Hepatocyte (in vitro differentiated cells): ENCODE measurements at regions not wholly inside any gene's neighbourhood (a gene's known extent, or its start where the extent isn't known, plus 50 kb on each side); places are given as distances from the start of the nearest gene placed in this dataset.

Experiments
- DNase-seq: peaks from one replicate; pipeline ENCODE4 v3.0.0-alpha.2; 2016; ENCODE audit warnings: low spot score
- H2AFZ ChIP-seq: fragments of 200-600 bp; sonication (generic); 2 replicates; pipeline ENCODE4 v1.6.0; 2016; ENCODE audit warnings: antibody characterized with exemption, mild to moderate bottlenecking
- H3K27ac ChIP-seq: fragments of 200-600 bp; sonication (generic); 2 replicates; pipeline ENCODE4 v1.5.1; 2016; ENCODE audit warnings: mild to moderate bottlenecking
- H3K27me3 ChIP-seq: fragments of 200-600 bp; sonication (generic); 2 replicates; pipeline ENCODE4 v1.6.1; 2016
- H3K36me3 ChIP-seq: fragments of 200-600 bp; sonication (generic); replicated peaks from 2 replicates; pipeline ENCODE4 v1.5.1; 2016; ENCODE audit warnings: low read depth; ENCODE audit not compliant: insufficient read depth
- H3K4me1 ChIP-seq: fragments of 200-600 bp; sonication (generic); 2 replicates; pipeline ENCODE4 v1.5.1; 2016; ENCODE audit warnings: mild to moderate bottlenecking, moderate library complexity; ENCODE audit not compliant: insufficient read depth
- H3K4me2 ChIP-seq: fragments of 200-600 bp; sonication (generic); 2 replicates; pipeline ENCODE4 v1.6.0; 2016
- H3K4me3 ChIP-seq: fragments of 200-600 bp; sonication (generic); 2 replicates; pipeline ENCODE4 v1.5.1; 2016; ENCODE audit warnings: mild to moderate bottlenecking
- H3K79me2 ChIP-seq: fragments of 200-600 bp; sonication (generic); 2 replicates; pipeline ENCODE4 v1.6.0; 2017; ENCODE audit warnings: mild to moderate bottlenecking
- H3K9me2 ChIP-seq: fragments of 200-600 bp; sonication (generic); replicated peaks from 2 replicates; pipeline ENCODE4 v1.6.0; 2017; ENCODE audit warnings: mild to moderate bottlenecking; ENCODE audit not compliant: insufficient read depth
- H3K9me3 ChIP-seq: fragments of 200-600 bp; sonication (generic); 2 replicates; pipeline ENCODE4 v1.5.1; 2016; ENCODE audit warnings: low read depth, mild to moderate bottlenecking
- H4K20me1 ChIP-seq: fragments of 200-600 bp; sonication (generic); 2 replicates; pipeline ENCODE4 v1.6.0; 2016; ENCODE audit warnings: mild to moderate bottlenecking; ENCODE audit not compliant: insufficient read depth, poor library complexity, severe bottlenecking
- EZH2 ChIP-seq: fragments of 200-600 bp; sonication (generic); IDR thresholded peaks from 2 replicates; pipeline ENCODE4 v1.6.1; 2016; ENCODE audit warnings: antibody characterized with exemption, mild to moderate bottlenecking, borderline replicate concordance
- EZH2phosphoT487 ChIP-seq: fragments of 200-600 bp; sonication (generic); IDR thresholded peaks from one replicate; pipeline ENCODE4 v1.6.1; 2018; ENCODE audit warnings: antibody characterized with exemption, mild to moderate bottlenecking, low read depth, moderate library complexity; ENCODE audit not compliant: unreplicated experiment, severe bottlenecking
- WGBS: methylation state at CpG from one replicate; pipeline ENCODE4 v1.1.6; 2016; ENCODE audit warnings: low lambda C conversion rate; ENCODE audit errors: missing lambda C conversion rate; 5-methylcytosine and 5-hydroxymethylcytosine counted together
- TF ChIP-seq, protein P1 (sequence below): fragments of 200-600 bp; sonication (generic); IDR thresholded peaks from 2 replicates; pipeline ENCODE4 v1.5.1; 2016; ENCODE audit warnings: antibody characterized with exemption, mild to moderate bottlenecking; ENCODE audit not compliant: poor library complexity

- TF ChIP-seq EZH2 (no peak), EZH2phosphoT487 (no peak)
- TF ChIP-seq, protein P1, sequence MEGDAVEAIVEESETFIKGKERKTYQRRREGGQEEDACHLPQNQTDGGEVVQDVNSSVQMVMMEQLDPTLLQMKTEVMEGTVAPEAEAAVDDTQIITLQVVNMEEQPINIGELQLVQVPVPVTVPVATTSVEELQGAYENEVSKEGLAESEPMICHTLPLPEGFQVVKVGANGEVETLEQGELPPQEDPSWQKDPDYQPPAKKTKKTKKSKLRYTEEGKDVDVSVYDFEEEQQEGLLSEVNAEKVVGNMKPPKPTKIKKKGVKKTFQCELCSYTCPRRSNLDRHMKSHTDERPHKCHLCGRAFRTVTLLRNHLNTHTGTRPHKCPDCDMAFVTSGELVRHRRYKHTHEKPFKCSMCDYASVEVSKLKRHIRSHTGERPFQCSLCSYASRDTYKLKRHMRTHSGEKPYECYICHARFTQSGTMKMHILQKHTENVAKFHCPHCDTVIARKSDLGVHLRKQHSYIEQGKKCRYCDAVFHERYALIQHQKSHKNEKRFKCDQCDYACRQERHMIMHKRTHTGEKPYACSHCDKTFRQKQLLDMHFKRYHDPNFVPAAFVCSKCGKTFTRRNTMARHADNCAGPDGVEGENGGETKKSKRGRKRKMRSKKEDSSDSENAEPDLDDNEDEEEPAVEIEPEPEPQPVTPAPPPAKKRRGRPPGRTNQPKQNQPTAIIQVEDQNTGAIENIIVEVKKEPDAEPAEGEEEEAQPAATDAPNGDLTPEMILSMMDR, result no peak
- Histone ChIP-seq H3K4me2 (no peak overlapping the region), H3K4me3 (no peak overlapping the region), H2AFZ (no peak overlapping the region), H3K27me3 (no peaks in the 10 kb centered on the region), H3K36me3 (no peaks in the 10 kb centered on the region), H3K27ac (no peak overlapping the region), H3K9me3 (no peaks in the 10 kb centered on the region), H3K79me2 (no peaks in the 10 kb centered on the region), H3K9me2 (no peaks in the 10 kb centered on the region), H4K20me1 (no peaks in the 10 kb centered on the region), H3K4me1 (no peaks in the 10 kb centered on the region)
- 75% methylated on average over 4 of the region's 4 CpGs for WGBS
- DNase-seq, result no peak
Observed at GRCh38 chr9:2345013-2345412, 276.6 kb upstream of the VLDLR start.

- no peak overlapping the region for H2AFZ ChIP-seq
- no peaks in the 10 kb centered on the region for H3K9me3 ChIP-seq
- no peak overlapping the region for H3K4me3 ChIP-seq
- H3K27ac ChIP-seq, result no peak overlapping the region
- 82% methylated on average over 2 of the region's 2 CpGs for WGBS
- H3K4me1 ChIP-seq, result no peaks in the 10 kb centered on the region
- H3K4me2 ChIP-seq, result no peak overlapping the region
- no peaks in the 10 kb centered on the region for H3K27me3 ChIP-seq
- H4K20me1 ChIP-seq, result no peaks in the 10 kb centered on the region
- H3K79me2 ChIP-seq, result no peaks in the 10 kb centered on the region
- TF ChIP-seq, protein P1, result no peak
- TF ChIP-seq EZH2phosphoT487 (no peak), EZH2 (no peak)
- no peaks in the 10 kb centered on the region for H3K9me2 ChIP-seq
- DNase-seq, result no peak
- H3K36me3 ChIP-seq, result no peaks in the 10 kb centered on the region
Observed at GRCh38 chr9:2346277-2346913, 275.2 kb upstream of the VLDLR start.

DNA sequence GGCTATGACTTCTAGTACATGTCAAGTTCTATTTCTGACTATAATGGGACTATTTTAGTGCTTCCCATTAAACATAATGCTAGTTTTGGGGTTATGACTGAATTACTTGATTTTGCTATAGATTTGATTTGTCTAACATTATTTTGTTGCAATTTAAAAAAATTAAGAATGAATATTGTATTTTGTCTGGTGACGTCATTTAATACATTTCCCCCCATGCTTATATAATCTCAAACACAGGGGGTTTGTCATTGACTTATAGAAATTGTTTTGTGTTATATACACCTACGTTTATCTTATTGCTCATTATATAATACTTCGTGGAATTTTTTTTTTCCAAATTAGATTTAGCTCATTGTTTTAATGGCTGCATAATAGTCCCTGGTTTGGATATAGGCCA is 270.3 kb upstream of the VLDLR start:
- Histone ChIP-seq H3K36me3 (no peaks in the 10 kb centered on the region), H3K27ac (no peak overlapping the region), H3K4me1 (peaks cover 9% of the 10 kb centered on the region), H4K20me1 (no peaks in the 10 kb centered on the region), H3K27me3 (no peaks in the 10 kb centered on the region), H3K79me2 (no peaks in the 10 kb centered on the region), H2AFZ (no peak overlapping the region), H3K9me3 (no peaks in the 10 kb centered on the region), H3K4me2 (no peak overlapping the region), H3K9me2 (no peaks in the 10 kb centered on the region), H3K4me3 (no peak overlapping the region)
- DNase-seq, result no peak
- TF ChIP-seq, protein P1, result no peak
- no peak for TF ChIP-seq EZH2phosphoT487
- no peak for TF ChIP-seq EZH2
- 93% methylated on average over 3 of the region's 3 CpGs for WGBS
